ENCODE measurements at regions not wholly inside any gene's neighbourhood (a gene's known extent, or its start where the extent isn't known, plus 50 kb on each side); places are given as distances from the start of the nearest gene placed in this dataset.

GRCh38 chrX:132277953-132278614 lies 58.8 kb upstream of the RAP2C start:
- no peaks in the 10 kb centered on the region for H3K27me3 ChIP-seq (ENCODE audit: insufficient read depth)
- no peak overlapping the region for H3K4me2 ChIP-seq
- no peaks in the 10 kb centered on the region for H3F3A ChIP-seq (replicated peaks; ENCODE audit: insufficient read depth)
- WGBS (ENCODE audit: low lambda C conversion rate): 31% methylated on average over 2 of the region's 2 CpGs
- no peaks in the 10 kb centered on the region for H3K79me2 ChIP-seq (ENCODE audit: insufficient read depth)
- H3K4me1 ChIP-seq (ENCODE audit: control insufficient read depth in 1 of 2, insufficient read depth in 2 of 2, low read depth in 1 of 2, low read length in 1 of 2): no peaks in the 10 kb centered on the region
- no peaks in the 10 kb centered on the region for H3K36me3 ChIP-seq (replicated peaks in 1 of 2; ENCODE audit: control insufficient read depth in 1 of 2, insufficient read depth in 2 of 2, low read length in 1 of 2)
- no peaks in the 10 kb centered on the region for H3K9me3 ChIP-seq
- CTCF ChIA-PET: no interaction called here
- H3K9me2 ChIP-seq: no peaks in the 10 kb centered on the region
- POLR2A ChIA-PET: no interaction called here
- TF ChIP-seq JUND (IDR thresholded peaks at IDR 0.05): no peak
- TF ChIP-seq FOSL2 (IDR thresholded peaks at IDR 0.05; ENCODE audit: borderline replicate concordance, low read depth): no peak
- no peak for TF ChIP-seq PBX3 (IDR thresholded peaks at IDR 0.05)
- no peak for TF ChIP-seq MAX (IDR thresholded peaks at IDR 0.05; ENCODE audit: low read depth)
- TF ChIP-seq MXI1 (IDR thresholded peaks at IDR 0.05; ENCODE audit: low read depth, low read length): no peak
- no peak overlapping the region for H3K4me3 ChIP-seq (ENCODE audit: low read depth in 2 of 2, low read length in 1 of 2)
- H4K20me1 ChIP-seq (ENCODE audit: insufficient read depth): no peaks in the 10 kb centered on the region
- no peak for DNase-seq
- no peak overlapping the region for H3K9ac ChIP-seq
- no peak overlapping the region for H3K27ac ChIP-seq (ENCODE audit: low read depth in 2 of 2, low read length in 1 of 2)
- no peak overlapping the region for H2AFZ ChIP-seq (ENCODE audit: low read depth)

- Histone ChIP-seq H3K9ac (no peak overlapping the region), H3F3A (replicated peaks; ENCODE audit: insufficient read depth) (no peaks in the 10 kb centered on the region), H3K36me3 (replicated peaks in 1 of 2; ENCODE audit: control insufficient read depth in 1 of 2, insufficient read depth in 2 of 2, low read length in 1 of 2) (no peaks in the 10 kb centered on the region), H3K4me1 (ENCODE audit: control insufficient read depth in 1 of 2, insufficient read depth in 2 of 2, low read depth in 1 of 2, low read length in 1 of 2) (peaks cover 0 to 3% of the 10 kb centered on the region in 2 experiments; a peak in 2 of 4 replicates), H3K9me3 (no peaks in the 10 kb centered on the region), H3K4me2 (no peak overlapping the region), H3K27me3 (ENCODE audit: insufficient read depth) (no peaks in the 10 kb centered on the region), H3K79me2 (ENCODE audit: insufficient read depth) (no peaks in the 10 kb centered on the region), H2AFZ (ENCODE audit: low read depth) (no peak overlapping the region), H3K9me2 (no peaks in the 10 kb centered on the region), H3K27ac (ENCODE audit: low read depth in 2 of 2, low read length in 1 of 2) (no peak overlapping the region), H3K4me3 (ENCODE audit: low read depth in 2 of 2, low read length in 1 of 2) (no peak overlapping the region), H4K20me1 (ENCODE audit: insufficient read depth) (no peaks in the 10 kb centered on the region)
- 39% methylated on average over 1 of the region's 1 CpG for WGBS (ENCODE audit: low lambda C conversion rate)
- TF ChIP-seq FOSL2 (IDR thresholded peaks at IDR 0.05; ENCODE audit: borderline replicate concordance, low read depth) (no peak), PBX3 (IDR thresholded peaks at IDR 0.05) (no peak), NRF1 (IDR thresholded peaks at IDR 0.05; ENCODE audit: low read depth, low read length) (no peak), TEAD4 (IDR thresholded peaks at IDR 0.05; ENCODE audit: borderline replicate concordance, insufficient read depth) (no peak)
- POLR2A ChIA-PET: no interaction called here
- CTCF ChIA-PET: no interaction called here
- DNase-seq: no peak
These were observed 53.6 kb upstream of the RAP2C start for GRCh38 chrX:132272826-132273225.

- Histone ChIP-seq H4K20me1 (ENCODE audit: insufficient read depth) (no peaks in the 10 kb centered on the region), H3K4me3 (ENCODE audit: low read depth in 2 of 2, low read length in 1 of 2) (no peak overlapping the region), H3K27me3 (ENCODE audit: insufficient read depth) (no peaks in the 10 kb centered on the region), H2AFZ (ENCODE audit: low read depth) (no peak overlapping the region), H3K27ac (ENCODE audit: low read depth in 2 of 2, low read length in 1 of 2) (no peak overlapping the region; a peak in 1 of 4 replicates), H3K4me1 (ENCODE audit: control insufficient read depth in 1 of 2, insufficient read depth in 2 of 2, low read depth in 1 of 2, low read length in 1 of 2) (peaks cover 0 to 3% of the 10 kb centered on the region in 2 experiments; a peak in 2 of 4 replicates), H3K36me3 (replicated peaks in 1 of 2; ENCODE audit: control insufficient read depth in 1 of 2, insufficient read depth in 2 of 2, low read length in 1 of 2) (no peaks in the 10 kb centered on the region), H3K79me2 (ENCODE audit: insufficient read depth) (no peaks in the 10 kb centered on the region), H3K9ac (no peak overlapping the region), H3K4me2 (no peak overlapping the region), H3F3A (replicated peaks; ENCODE audit: insufficient read depth) (no peaks in the 10 kb centered on the region), H3K9me2 (no peaks in the 10 kb centered on the region), H3K9me3 (no peaks in the 10 kb centered on the region)
- ChIA-PET POLR2A (no interaction called here), CTCF (interaction anchor here (0.9 to 1.2 kb wide), 3 partner anchors 9 to 343 kb away, joined by 3 read pairs; no protein-coding TSS in a partner anchor)
- TF ChIP-seq YY1 (IDR thresholded peaks at IDR 0.05; ENCODE audit: low read depth) (no peak), FOXM1 (IDR thresholded peaks at IDR 0.05; ENCODE audit: low read depth) (no peak), RCOR1 (IDR thresholded peaks at IDR 0.05; ENCODE audit: low read length) (no peak)
- 24% methylated on average over 3 of the region's 3 CpGs for WGBS (ENCODE audit: low lambda C conversion rate)
- no peak for DNase-seq
These were observed 52.1 kb upstream of the RAP2C start for GRCh38 chrX:132271311-132271778.

Measured in SK-N-SH (cell line).